B cell (primary cell): ENCODE measurements at regions not wholly inside any gene's neighbourhood (a gene's known extent, or its start where the extent isn't known, plus 50 kb on each side); places are given as distances from the start of the nearest gene placed in this dataset.

Experiments used
- ATAC-seq: fragments of 200-7000 bp; cut with Tn5 transposase; one replicate; pipeline ENCODE4 v1.10.0; 2021; ENCODE audit warnings: low read depth, mild to moderate bottlenecking, moderate number of reproducible peaks, moderate library complexity
- CTCF ChIA-PET: fragments of 350-600 bp; sonication (Branson Sonifier 250); formaldehyde crosslinking; loops from one replicate; lab custom pipeline; 2021; ENCODE audit warnings: antibody characterized with exemption, inconsistent platforms; lab: Charles Lee
- POLR2A ChIA-PET: fragments of 350-600 bp; sonication (Branson Sonifier 250); formaldehyde crosslinking; loops from one replicate; lab custom pipeline; 2021; ENCODE audit warnings: antibody characterized with exemption; lab: Charles Lee
- DNase-seq: peaks from one replicate; pipeline ENCODE4 v3.0.0; 2013
- H2AFZ ChIP-seq: 2 replicates; pipeline ENCODE4 v1.6.1; 2012; ENCODE audit warnings: mild to moderate bottlenecking, low read depth, low read length; ENCODE audit not compliant: insufficient read depth, poor library complexity, severe bottlenecking
- H3K27ac ChIP-seq, 2 donors: 1 replicate in 1 of 2; 2 replicates in 1 of 2; pipeline ENCODE4 v1.5.1; 2012 to 2013; ENCODE audit warnings: low read length in 2 of 2, mild to moderate bottlenecking in 2 of 2, moderate library complexity in 1 of 2
- H3K27me3 ChIP-seq, 4 experiments: fragments of 200-600 bp in 1 of 4; sonication (generic) in 1 of 4; replicated peaks in 1 of 4; 1 replicate in 2 of 4; 2 replicates in 2 of 4; pipeline versions ENCODE4 v1.6.1 to v1.7.0; 2013 to 2016; ENCODE audit warnings: low read length in 3 of 4, mild to moderate bottlenecking in 2 of 4, mixed read lengths in 1 of 4, moderate library complexity in 1 of 4; ENCODE audit not compliant: insufficient read depth in 4 of 4, control insufficient read depth in 3 of 4; ENCODE audit errors: control extremely low read depth in 1 of 4
- H3K36me3 ChIP-seq, 2 experiments: replicated peaks in 1 of 2; 1 replicate in 1 of 2; 2 replicates in 1 of 2; pipeline versions ENCODE4 v1.6.1 to v1.7.1; 2013; ENCODE audit warnings: low read length in 1 of 2; ENCODE audit not compliant: insufficient read depth in 2 of 2, control insufficient read depth in 1 of 2; ENCODE audit errors: control extremely low read depth in 1 of 2, extremely low read depth in 1 of 2
- H3K4me1 ChIP-seq, 2 donors: fragments of 200-600 bp in 1 of 2; sonication (generic) in 1 of 2; 1 replicate in 1 of 2; 2 replicates in 1 of 2; pipeline versions ENCODE4 v1.5.1 to v1.6.1; 2013 to 2017; ENCODE audit warnings: low read length in 2 of 2; ENCODE audit not compliant: control insufficient read depth in 2 of 2, insufficient read depth in 2 of 2
- H3K4me2 ChIP-seq: replicated peaks from 2 replicates; pipeline ENCODE3; 2012; ENCODE audit warnings: mild to moderate bottlenecking, low read depth, low read length; ENCODE audit not compliant: poor library complexity, severe bottlenecking
- H3K4me3 ChIP-seq, 5 experiments: fragments of 200-600 bp in 1 of 5; sonication (generic) in 1 of 5; 1 replicate in 3 of 5; 2 replicates in 2 of 5; pipeline versions ENCODE4 v1.5.1 to v1.7.0; 2011 to 2016; ENCODE audit warnings: low read length in 4 of 5, mild to moderate bottlenecking in 4 of 5, low read depth in 2 of 5, control low read depth in 1 of 5, moderate library complexity in 1 of 5; ENCODE audit not compliant: insufficient read depth in 1 of 5; ENCODE audit errors: control extremely low read depth in 1 of 5, extremely low read depth in 1 of 5
- H3K79me2 ChIP-seq: fragments of 200-600 bp; sonication (generic); one replicate; pipeline ENCODE4 v1.6.0; 2016; ENCODE audit warnings: low read length; ENCODE audit not compliant: control insufficient read depth, insufficient read depth
- H3K9ac ChIP-seq: fragments of 200-600 bp; sonication (generic); 2 replicates; pipeline ENCODE4 v1.6.1; 2017; ENCODE audit warnings: mild to moderate bottlenecking, low read length, moderate library complexity
- H3K9me3 ChIP-seq, 3 donors: one replicate each; pipeline versions ENCODE4 v1.6.1 to v1.7.1; 2013; ENCODE audit warnings: low read length in 2 of 3; ENCODE audit not compliant: control insufficient read depth in 2 of 3, insufficient read depth in 1 of 3; ENCODE audit errors: control extremely low read depth in 1 of 3
- H4K20me1 ChIP-seq: 2 replicates; pipeline ENCODE4 v1.6.0; 2012; ENCODE audit warnings: mild to moderate bottlenecking, low read length; ENCODE audit not compliant: insufficient read depth, control insufficient read depth, poor library complexity, severe bottlenecking
- H3K27ac Mint-ChIP-seq: one replicate; pipeline ENCODE4 v1.8.0; 2021; ENCODE audit warnings: mixed read lengths
- H3K27me3 Mint-ChIP-seq: one replicate; pipeline ENCODE4 v1.8.0; 2021; ENCODE audit warnings: mixed read lengths
- H3K4me1 Mint-ChIP-seq: one replicate; pipeline ENCODE4 v1.8.0; 2021; ENCODE audit warnings: mixed read lengths
- H3K4me3 Mint-ChIP-seq: one replicate; pipeline ENCODE4 v1.8.0; 2021; ENCODE audit warnings: mixed read lengths
- H3K9me3 Mint-ChIP-seq: one replicate; pipeline ENCODE4 v1.8.0; 2022; ENCODE audit warnings: mixed read lengths; ENCODE audit not compliant: insufficient read depth
- EZH2 ChIP-seq: IDR thresholded peaks from 2 replicates; pipeline ENCODE4 v1.6.1; 2012; ENCODE audit warnings: borderline replicate concordance, low read depth, mild to moderate bottlenecking, moderate library complexity, low read length; ENCODE audit not compliant: insufficient read depth, poor library complexity, severe bottlenecking
- WGBS: methylation state at CpG from one replicate; pipeline ENCODE4 v1.1.5; 2013; ENCODE audit warnings: missing lambda C conversion rate; ENCODE audit not compliant: insufficient coverage; 5-methylcytosine and 5-hydroxymethylcytosine counted together
- intact Hi-C: fragments of 100-400 bp; cut with micrococcal nuclease; formaldehyde crosslinking; loops from one replicate; pipeline ENCODE4 v1.10.0; 2022
- TF ChIP-seq, protein P1 (sequence below): fragments of 200-600 bp; IDR thresholded peaks from one replicate; pipeline ENCODE4 v1.8.0; 2022; ENCODE audit warnings: antibody characterized with exemption, mild to moderate bottlenecking

DNA sequence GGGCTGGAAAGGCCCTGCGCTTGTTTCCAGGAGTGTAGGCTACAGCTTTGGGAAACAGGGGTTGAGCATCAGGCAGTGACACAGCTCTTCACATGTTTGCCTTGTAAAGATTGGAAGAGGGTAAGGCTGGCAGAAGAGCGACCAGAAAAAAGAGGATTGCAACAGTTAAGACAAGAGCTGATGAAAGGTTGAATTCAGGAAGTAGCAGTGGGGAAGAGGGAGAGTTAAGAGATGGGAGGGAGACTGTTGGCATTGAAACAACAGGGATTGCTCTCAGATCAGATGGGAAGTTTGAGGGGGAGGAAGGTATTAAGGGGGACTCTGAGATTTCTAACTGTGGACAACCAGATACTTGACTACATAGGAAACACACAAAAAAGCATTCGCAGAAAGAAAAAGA lies 96.9 kb downstream of the CTAGE1 start:
- H3K4me3 ChIP-seq, result no peak overlapping the region
- intact Hi-C loops, result no loop called here
- Mint-ChIP-seq H3K4me1 (peaks cover 3% of the 10 kb centered on the region), H3K9me3 (no peaks in the 10 kb centered on the region), H3K4me3 (no peak overlapping the region), H3K27me3 (peaks cover 4% of the 10 kb centered on the region), H3K27ac (no peak overlapping the region)
- H3K9ac ChIP-seq, result no peak overlapping the region
- POLR2A ChIA-PET, result no interaction called here
- CTCF ChIA-PET, result no interaction called here
- no peak overlapping the region for H3K27ac ChIP-seq
- no peak overlapping the region for H3K4me2 ChIP-seq
- TF ChIP-seq, protein P1, sequence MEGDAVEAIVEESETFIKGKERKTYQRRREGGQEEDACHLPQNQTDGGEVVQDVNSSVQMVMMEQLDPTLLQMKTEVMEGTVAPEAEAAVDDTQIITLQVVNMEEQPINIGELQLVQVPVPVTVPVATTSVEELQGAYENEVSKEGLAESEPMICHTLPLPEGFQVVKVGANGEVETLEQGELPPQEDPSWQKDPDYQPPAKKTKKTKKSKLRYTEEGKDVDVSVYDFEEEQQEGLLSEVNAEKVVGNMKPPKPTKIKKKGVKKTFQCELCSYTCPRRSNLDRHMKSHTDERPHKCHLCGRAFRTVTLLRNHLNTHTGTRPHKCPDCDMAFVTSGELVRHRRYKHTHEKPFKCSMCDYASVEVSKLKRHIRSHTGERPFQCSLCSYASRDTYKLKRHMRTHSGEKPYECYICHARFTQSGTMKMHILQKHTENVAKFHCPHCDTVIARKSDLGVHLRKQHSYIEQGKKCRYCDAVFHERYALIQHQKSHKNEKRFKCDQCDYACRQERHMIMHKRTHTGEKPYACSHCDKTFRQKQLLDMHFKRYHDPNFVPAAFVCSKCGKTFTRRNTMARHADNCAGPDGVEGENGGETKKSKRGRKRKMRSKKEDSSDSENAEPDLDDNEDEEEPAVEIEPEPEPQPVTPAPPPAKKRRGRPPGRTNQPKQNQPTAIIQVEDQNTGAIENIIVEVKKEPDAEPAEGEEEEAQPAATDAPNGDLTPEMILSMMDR, result no peak
- no peak for TF ChIP-seq EZH2
- H3K27me3 ChIP-seq, result peaks cover 0 to 3% (median 0%) of the 10 kb centered on the region in 4 experiments
- H3K4me1 ChIP-seq, result no peaks in the 10 kb centered on the region
- H2AFZ ChIP-seq, result no peak overlapping the region
- WGBS, result 100% methylated on average over 2 of the region's 3 CpGs
- no peaks in the 10 kb centered on the region for H3K79me2 ChIP-seq
- no peaks in the 10 kb centered on the region for H4K20me1 ChIP-seq
- peaks cover 0 to 5% (median 0%) of the 10 kb centered on the region in 3 donors for H3K9me3 ChIP-seq
- no peak for ATAC-seq
- H3K36me3 ChIP-seq, result no peaks in the 10 kb centered on the region
- no peak for DNase-seq

DNA sequence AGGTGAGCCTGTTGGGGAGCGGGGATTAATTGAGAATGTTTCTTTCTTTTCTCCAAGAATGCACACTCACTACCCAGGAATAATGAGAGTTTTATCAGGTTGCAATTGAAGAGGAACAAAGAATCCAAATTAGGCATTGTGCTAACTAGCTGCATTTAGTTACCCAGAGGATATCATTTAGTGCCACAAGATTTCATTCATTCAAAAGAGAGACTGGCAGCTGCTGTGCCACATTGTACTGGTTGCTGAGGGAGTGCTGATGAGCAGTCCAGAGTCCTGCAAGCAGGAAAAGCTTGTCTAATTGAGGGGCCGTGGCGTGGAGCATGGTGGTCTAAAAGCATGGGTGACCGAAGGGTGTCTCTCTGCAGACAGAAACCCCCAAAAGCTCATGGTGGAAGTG lies 97.6 kb downstream of the CTAGE1 start:
- Histone ChIP-seq H3K79me2 (no peaks in the 10 kb centered on the region), H2AFZ (no peak overlapping the region), H4K20me1 (no peaks in the 10 kb centered on the region), H3K9me3 (peaks cover 0 to 5% (median 0%) of the 10 kb centered on the region in 3 donors), H3K27me3 (peaks cover 0 to 3% (median 0%) of the 10 kb centered on the region in 4 experiments), H3K36me3 (no peaks in the 10 kb centered on the region), H3K4me3 (no peak overlapping the region), H3K27ac (no peak overlapping the region), H3K4me1 (no peaks in the 10 kb centered on the region), H3K4me2 (no peak overlapping the region), H3K9ac (no peak overlapping the region)
- Mint-ChIP-seq H3K27me3 (no peaks in the 10 kb centered on the region), H3K4me3 (no peak overlapping the region), H3K4me1 (peaks cover 3% of the 10 kb centered on the region), H3K27ac (no peak overlapping the region), H3K9me3 (no peaks in the 10 kb centered on the region)
- 56% methylated on average over 3 of the region's 4 CpGs for WGBS
- no peak for DNase-seq
- POLR2A ChIA-PET, result no interaction called here
- ATAC-seq, result no peak
- intact Hi-C loops, result no loop called here
- CTCF ChIA-PET, result no interaction called here
- no peak for TF ChIP-seq EZH2
- TF ChIP-seq, protein P1, result no peak
